WTC11 (cell line): ENCODE measurements at regions not wholly inside any gene's neighbourhood (a gene's known extent, or its start where the extent isn't known, plus 50 kb on each side); places are given as distances from the start of the nearest gene placed in this dataset.

Experiments
- ATAC-seq: fragments of 200-7000 bp; cut with Tn5 transposase; 2 replicates; pipeline ENCODE4 v1.10.0; 2021; ENCODE audit warnings: mild to moderate bottlenecking, moderate library complexity
- CTCF ChIA-PET: fragments of 300-600 bp; sonication (Branson Sonifier 250); formaldehyde crosslinking; loops from one replicate; lab custom pipeline; 2021; ENCODE audit warnings: antibody characterized with exemption; lab: Charles Lee
- POLR2A ChIA-PET: fragments of 350-600 bp; sonication (Branson Sonifier 250); formaldehyde crosslinking; loops from one replicate; lab custom pipeline; 2021; ENCODE audit warnings: antibody characterized with exemption; lab: Charles Lee
- DNase-seq: peaks from one replicate; pipeline ENCODE4 v3.0.0; 2021; ENCODE audit warnings: low spot score
- H3K27ac Mint-ChIP-seq: 2 replicates; pipeline ENCODE4 v1.8.0; 2021; ENCODE audit warnings: mixed read lengths
- H3K27me3 Mint-ChIP-seq: 2 replicates; pipeline ENCODE4 v1.8.0; 2021; ENCODE audit warnings: low read depth, mild to moderate bottlenecking, moderate library complexity, mixed read lengths
- H3K36me3 Mint-ChIP-seq: 2 replicates; pipeline ENCODE4 v1.8.0; 2021; ENCODE audit warnings: mixed read lengths
- H3K4me1 Mint-ChIP-seq: 2 replicates; pipeline ENCODE4 v1.8.0; 2022; ENCODE audit warnings: mixed read lengths
- H3K4me3 Mint-ChIP-seq: 2 replicates; pipeline ENCODE4 v1.8.0; 2021; ENCODE audit warnings: mild to moderate bottlenecking, moderate library complexity, mixed read lengths
- H3K9me3 Mint-ChIP-seq: 2 replicates; pipeline ENCODE4 v1.8.0; 2021; ENCODE audit warnings: mixed read lengths
- E2F4 ChIP-seq: sonication (generic); formaldehyde crosslinking; IDR thresholded peaks from 2 replicates; pipeline ENCODE4 v1.8.1; 2022; ENCODE audit warnings: low read depth, mild to moderate bottlenecking, moderate library complexity, missing genetic modification reagents, borderline replicate concordance
- FOXP1 ChIP-seq: sonication (generic); formaldehyde crosslinking; IDR thresholded peaks from 2 replicates; pipeline ENCODE4 v1.8.0; 2022; ENCODE audit warnings: missing genetic modification reagents, mild to moderate bottlenecking, moderate library complexity, borderline replicate concordance
- MYBL2 ChIP-seq: sonication (generic); formaldehyde crosslinking; IDR thresholded peaks from 2 replicates; pipeline ENCODE4 v1.8.1; 2023; ENCODE audit warnings: mild to moderate bottlenecking, moderate library complexity, missing genetic modification reagents
- NFATC4 ChIP-seq: fragments of 250-450 bp; sonication (Bioruptor Pico); IDR thresholded peaks from 2 replicates; pipeline ENCODE4 v1.9.0; 2021; ENCODE audit warnings: mild to moderate bottlenecking
- NFE2L1 ChIP-seq: sonication (generic); formaldehyde crosslinking; IDR thresholded peaks from 2 replicates; pipeline ENCODE4 v1.8.1; 2023; ENCODE audit warnings: missing genetic modification reagents
- NR1H2 ChIP-seq: sonication (generic); formaldehyde crosslinking; IDR thresholded peaks from 2 replicates; pipeline ENCODE4 v1.9.0; 2021; ENCODE audit warnings: mild to moderate bottlenecking, moderate library complexity, missing genetic modification reagents
- PRRX2 ChIP-seq: fragments of 250-450 bp; sonication (Bioruptor Pico); IDR thresholded peaks from 2 replicates; pipeline ENCODE4 v1.8.0; 2021; ENCODE audit warnings: mild to moderate bottlenecking
- RELA ChIP-seq: sonication (generic); formaldehyde crosslinking; IDR thresholded peaks from 2 replicates; pipeline ENCODE4 v1.8.1; 2022; ENCODE audit warnings: missing genetic modification reagents, mild to moderate bottlenecking, borderline replicate concordance
- USF2 ChIP-seq: sonication (generic); formaldehyde crosslinking; IDR thresholded peaks from 2 replicates; pipeline ENCODE4 v1.8.1; 2023; ENCODE audit warnings: mild to moderate bottlenecking, missing genetic modification reagents, moderate library complexity
- ZBTB21 ChIP-seq: sonication (generic); formaldehyde crosslinking; IDR thresholded peaks from 2 replicates; pipeline ENCODE4 v1.8.1; 2023; ENCODE audit warnings: mild to moderate bottlenecking, missing genetic modification reagents, borderline replicate concordance
- ZNF138 ChIP-seq: sonication (generic); formaldehyde crosslinking; conservative IDR thresholded peaks from 2 replicates; pipeline ENCODE4 v1.8.1; 2022; ENCODE audit warnings: mild to moderate bottlenecking, moderate library complexity, missing genetic modification reagents
- ZNF281 ChIP-seq: sonication (generic); formaldehyde crosslinking; IDR thresholded peaks from 2 replicates; pipeline ENCODE4 v1.8.0; 2023; ENCODE audit warnings: mild to moderate bottlenecking, missing genetic modification reagents
- ZNF416 ChIP-seq: fragments of 250-450 bp; sonication (Bioruptor Pico); IDR thresholded peaks from 2 replicates; pipeline ENCODE4 v1.9.0; 2021; ENCODE audit warnings: mild to moderate bottlenecking, inconsistent platforms
- ZNF423 ChIP-seq: fragments of 250-450 bp; sonication (Bioruptor Pico); IDR thresholded peaks from 2 replicates; pipeline ENCODE4 v2.1.2; 2022; ENCODE audit warnings: mild to moderate bottlenecking, moderate library complexity
- TF ChIP-seq, protein P1 (sequence below): fragments of 250-450 bp; sonication (Bioruptor Pico); IDR thresholded peaks from 2 replicates; pipeline ENCODE4 v1.9.0; 2021; ENCODE audit warnings: mild to moderate bottlenecking
- TF ChIP-seq, protein P2 (sequence below): sonication (generic); formaldehyde crosslinking; IDR thresholded peaks from 2 replicates; pipeline ENCODE4 v1.8.0; 2022; ENCODE audit warnings: mild to moderate bottlenecking, missing genetic modification reagents
- TF ChIP-seq, protein P3 (sequence below): sonication (generic); formaldehyde crosslinking; IDR thresholded peaks from 2 replicates; pipeline ENCODE4 v1.8.1; 2022; ENCODE audit warnings: mild to moderate bottlenecking, missing genetic modification reagents, moderate library complexity, borderline replicate concordance
- TF ChIP-seq, protein P4 (sequence below): sonication (generic); formaldehyde crosslinking; IDR thresholded peaks from 2 replicates; pipeline ENCODE4 v1.8.0; 2022; ENCODE audit warnings: mild to moderate bottlenecking, missing genetic modification reagents
- TF ChIP-seq, protein P5 (sequence below): fragments of 200-600 bp; IDR thresholded peaks from 2 replicates; pipeline ENCODE4 v1.8.0; 2022; ENCODE audit warnings: antibody characterized with exemption
- TF ChIP-seq, protein P6 (sequence below): sonication (generic); formaldehyde crosslinking; IDR thresholded peaks from 2 replicates; pipeline ENCODE4 v1.8.0; 2022; ENCODE audit warnings: mild to moderate bottlenecking, missing genetic modification reagents

GRCh38 chr5:54403885-54404416, 51.5 kb upstream of the HSPB3 start:
- TF ChIP-seq NR1H2 (CRISPR knock-in tag) (no peak), E2F4 (CRISPR knock-in tag) (no peak), FOXP1 (CRISPR knock-in tag) (no peak), ZNF281 (CRISPR knock-in tag) (no peak), RELA (CRISPR knock-in tag) (no peak), ZNF138 (CRISPR knock-in tag) (no peak), MYBL2 (no peak), ZNF416 (CRISPR knock-in tag) (no peak), USF2 (no peak), ZBTB21 (CRISPR knock-in tag) (no peak), ZNF423 (CRISPR knock-in tag) (no peak), NFATC4 (CRISPR knock-in tag) (no peak), PRRX2 (CRISPR knock-in tag) (no peak), NFE2L1 (CRISPR knock-in tag) (no peak)
- TF ChIP-seq, protein P1, sequence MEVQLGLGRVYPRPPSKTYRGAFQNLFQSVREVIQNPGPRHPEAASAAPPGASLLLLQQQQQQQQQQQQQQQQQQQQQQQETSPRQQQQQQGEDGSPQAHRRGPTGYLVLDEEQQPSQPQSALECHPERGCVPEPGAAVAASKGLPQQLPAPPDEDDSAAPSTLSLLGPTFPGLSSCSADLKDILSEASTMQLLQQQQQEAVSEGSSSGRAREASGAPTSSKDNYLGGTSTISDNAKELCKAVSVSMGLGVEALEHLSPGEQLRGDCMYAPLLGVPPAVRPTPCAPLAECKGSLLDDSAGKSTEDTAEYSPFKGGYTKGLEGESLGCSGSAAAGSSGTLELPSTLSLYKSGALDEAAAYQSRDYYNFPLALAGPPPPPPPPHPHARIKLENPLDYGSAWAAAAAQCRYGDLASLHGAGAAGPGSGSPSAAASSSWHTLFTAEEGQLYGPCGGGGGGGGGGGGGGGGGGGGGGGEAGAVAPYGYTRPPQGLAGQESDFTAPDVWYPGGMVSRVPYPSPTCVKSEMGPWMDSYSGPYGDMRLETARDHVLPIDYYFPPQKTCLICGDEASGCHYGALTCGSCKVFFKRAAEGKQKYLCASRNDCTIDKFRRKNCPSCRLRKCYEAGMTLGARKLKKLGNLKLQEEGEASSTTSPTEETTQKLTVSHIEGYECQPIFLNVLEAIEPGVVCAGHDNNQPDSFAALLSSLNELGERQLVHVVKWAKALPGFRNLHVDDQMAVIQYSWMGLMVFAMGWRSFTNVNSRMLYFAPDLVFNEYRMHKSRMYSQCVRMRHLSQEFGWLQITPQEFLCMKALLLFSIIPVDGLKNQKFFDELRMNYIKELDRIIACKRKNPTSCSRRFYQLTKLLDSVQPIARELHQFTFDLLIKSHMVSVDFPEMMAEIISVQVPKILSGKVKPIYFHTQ (CRISPR knock-in tag) = no peak
- TF ChIP-seq, protein P2, sequence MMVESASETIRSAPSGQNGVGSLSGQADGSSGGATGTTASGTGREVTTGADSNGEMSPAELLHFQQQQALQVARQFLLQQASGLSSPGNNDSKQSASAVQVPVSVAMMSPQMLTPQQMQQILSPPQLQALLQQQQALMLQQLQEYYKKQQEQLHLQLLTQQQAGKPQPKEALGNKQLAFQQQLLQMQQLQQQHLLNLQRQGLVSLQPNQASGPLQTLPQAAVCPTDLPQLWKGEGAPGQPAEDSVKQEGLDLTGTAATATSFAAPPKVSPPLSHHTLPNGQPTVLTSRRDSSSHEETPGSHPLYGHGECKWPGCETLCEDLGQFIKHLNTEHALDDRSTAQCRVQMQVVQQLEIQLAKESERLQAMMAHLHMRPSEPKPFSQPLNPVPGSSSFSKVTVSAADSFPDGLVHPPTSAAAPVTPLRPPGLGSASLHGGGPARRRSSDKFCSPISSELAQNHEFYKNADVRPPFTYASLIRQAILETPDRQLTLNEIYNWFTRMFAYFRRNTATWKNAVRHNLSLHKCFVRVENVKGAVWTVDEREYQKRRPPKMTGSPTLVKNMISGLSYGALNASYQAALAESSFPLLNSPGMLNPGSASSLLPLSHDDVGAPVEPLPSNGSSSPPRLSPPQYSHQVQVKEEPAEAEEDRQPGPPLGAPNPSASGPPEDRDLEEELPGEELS (CRISPR knock-in tag) = no peak
- TF ChIP-seq, protein P3, sequence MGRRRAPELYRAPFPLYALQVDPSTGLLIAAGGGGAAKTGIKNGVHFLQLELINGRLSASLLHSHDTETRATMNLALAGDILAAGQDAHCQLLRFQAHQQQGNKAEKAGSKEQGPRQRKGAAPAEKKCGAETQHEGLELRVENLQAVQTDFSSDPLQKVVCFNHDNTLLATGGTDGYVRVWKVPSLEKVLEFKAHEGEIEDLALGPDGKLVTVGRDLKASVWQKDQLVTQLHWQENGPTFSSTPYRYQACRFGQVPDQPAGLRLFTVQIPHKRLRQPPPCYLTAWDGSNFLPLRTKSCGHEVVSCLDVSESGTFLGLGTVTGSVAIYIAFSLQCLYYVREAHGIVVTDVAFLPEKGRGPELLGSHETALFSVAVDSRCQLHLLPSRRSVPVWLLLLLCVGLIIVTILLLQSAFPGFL (CRISPR knock-in tag) = no peak
- TF ChIP-seq, protein P4, sequence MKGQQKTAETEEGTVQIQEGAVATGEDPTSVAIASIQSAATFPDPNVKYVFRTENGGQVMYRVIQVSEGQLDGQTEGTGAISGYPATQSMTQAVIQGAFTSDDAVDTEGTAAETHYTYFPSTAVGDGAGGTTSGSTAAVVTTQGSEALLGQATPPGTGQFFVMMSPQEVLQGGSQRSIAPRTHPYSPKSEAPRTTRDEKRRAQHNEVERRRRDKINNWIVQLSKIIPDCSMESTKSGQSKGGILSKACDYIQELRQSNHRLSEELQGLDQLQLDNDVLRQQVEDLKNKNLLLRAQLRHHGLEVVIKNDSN (CRISPR knock-in tag) = no peak
- TF ChIP-seq, protein P5, sequence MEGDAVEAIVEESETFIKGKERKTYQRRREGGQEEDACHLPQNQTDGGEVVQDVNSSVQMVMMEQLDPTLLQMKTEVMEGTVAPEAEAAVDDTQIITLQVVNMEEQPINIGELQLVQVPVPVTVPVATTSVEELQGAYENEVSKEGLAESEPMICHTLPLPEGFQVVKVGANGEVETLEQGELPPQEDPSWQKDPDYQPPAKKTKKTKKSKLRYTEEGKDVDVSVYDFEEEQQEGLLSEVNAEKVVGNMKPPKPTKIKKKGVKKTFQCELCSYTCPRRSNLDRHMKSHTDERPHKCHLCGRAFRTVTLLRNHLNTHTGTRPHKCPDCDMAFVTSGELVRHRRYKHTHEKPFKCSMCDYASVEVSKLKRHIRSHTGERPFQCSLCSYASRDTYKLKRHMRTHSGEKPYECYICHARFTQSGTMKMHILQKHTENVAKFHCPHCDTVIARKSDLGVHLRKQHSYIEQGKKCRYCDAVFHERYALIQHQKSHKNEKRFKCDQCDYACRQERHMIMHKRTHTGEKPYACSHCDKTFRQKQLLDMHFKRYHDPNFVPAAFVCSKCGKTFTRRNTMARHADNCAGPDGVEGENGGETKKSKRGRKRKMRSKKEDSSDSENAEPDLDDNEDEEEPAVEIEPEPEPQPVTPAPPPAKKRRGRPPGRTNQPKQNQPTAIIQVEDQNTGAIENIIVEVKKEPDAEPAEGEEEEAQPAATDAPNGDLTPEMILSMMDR = no peak
- TF ChIP-seq, protein P6, sequence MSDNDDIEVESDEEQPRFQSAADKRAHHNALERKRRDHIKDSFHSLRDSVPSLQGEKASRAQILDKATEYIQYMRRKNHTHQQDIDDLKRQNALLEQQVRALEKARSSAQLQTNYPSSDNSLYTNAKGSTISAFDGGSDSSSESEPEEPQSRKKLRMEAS = no peak
- Mint-ChIP-seq H3K27ac (peak overlapping the region; percentile 14), H3K36me3 (no peaks in the 10 kb centered on the region), H3K4me1 (peaks cover 24% of the 10 kb centered on the region), H3K9me3 (peaks cover 4% of the 10 kb centered on the region; the same call in 1 of the 2 replicates), H3K27me3 (no peaks in the 10 kb centered on the region), H3K4me3 (no peak overlapping the region)
- DNase-seq = no peak
- no peak for ATAC-seq
- POLR2A ChIA-PET = no interaction called here
- CTCF ChIA-PET = interaction anchor here (1.8 to 2.1 kb wide), 2 partner anchors 16 to 160 kb away, joined by 7 to 11 read pairs; no protein-coding TSS in a partner anchor
